T-cell (primary cell): ENCODE measurements at regions not wholly inside any gene's neighbourhood (a gene's known extent, or its start where the extent isn't known, plus 50 kb on each side); places are given as distances from the start of the nearest gene placed in this dataset.
A peak's percentile ranks its signal among the peaks of the same experiment; 100 is the strongest.
"Not testable (repeated sequence)": the region's sequence is repeated elsewhere in the genome, so short reads cannot be mapped to it uniquely, and the experiment has no call there.

Experiments used
- ATAC-seq, 4 experiments: fragments of 200-7000 bp in 3 of 4; fragments of 150-1000 bp in 1 of 4; cut with Tn5 transposase; replicated peaks in 1 of 4; 1 replicate in 3 of 4; 2 replicates in 1 of 4; pipeline ENCODE4 v1.10.0; 2021; ENCODE audit warnings: moderate library complexity in 3 of 4, mild to moderate bottlenecking in 2 of 4, moderate number of reproducible peaks in 1 of 4
- CTCF ChIA-PET, 2 donors: fragments of 300-600 bp; sonication (Branson Sonifier 250); formaldehyde crosslinking; loops; one replicate each; lab custom pipeline; 2022; ENCODE audit warnings: antibody characterized with exemption in 2 of 2; lab: Charles Lee
- POLR2A ChIA-PET, 2 donors: fragments of 300-600 bp; sonication (Branson Sonifier 250); formaldehyde crosslinking; loops; one replicate each; lab custom pipeline; 2022; ENCODE audit warnings: antibody characterized with exemption in 2 of 2; lab: Charles Lee
- DNase-seq, 35 experiments: peaks; one replicate each; pipeline versions ENCODE4 v3.0.0 to v3.0.0-alpha.2; 2013 to 2023
- H3K27ac ChIP-seq: one replicate; pipeline ENCODE4 v1.5.1; 2013; ENCODE audit warnings: low read length
- H3K27me3 ChIP-seq, 2 experiments: replicated peaks in 1 of 2; 1 replicate in 1 of 2; 2 replicates in 1 of 2; pipeline versions ENCODE4 v1.6.1 to v1.7.0; 2013; ENCODE audit warnings: low read length in 1 of 2, mixed read lengths in 1 of 2; ENCODE audit not compliant: control insufficient read depth in 2 of 2, insufficient read depth in 2 of 2; ENCODE audit errors: extremely low read depth in 1 of 2
- H3K36me3 ChIP-seq, 2 donors: 1 replicate in 1 of 2; 2 replicates in 1 of 2; pipeline versions ENCODE4 v1.6.1 to v1.7.0; 2013; ENCODE audit warnings: low read length in 1 of 2; ENCODE audit not compliant: control insufficient read depth in 2 of 2, insufficient read depth in 1 of 2; ENCODE audit errors: extremely low read depth in 1 of 2
- H3K4me1 ChIP-seq, 2 experiments: 1 replicate in 1 of 2; 2 replicates in 1 of 2; pipeline versions ENCODE4 v1.6.1 to v1.7.0; 2013; ENCODE audit warnings: low read length in 2 of 2, mixed read lengths in 1 of 2; ENCODE audit not compliant: insufficient read depth in 2 of 2, control insufficient read depth in 1 of 2; ENCODE audit errors: extremely low read depth in 1 of 2
- H3K4me3 ChIP-seq, 2 donors: 1 replicate in 1 of 2; 2 replicates in 1 of 2; pipeline versions ENCODE4 v1.5.1 to v1.7.0; 2013; ENCODE audit warnings: mild to moderate bottlenecking in 2 of 2, low read length in 1 of 2, moderate library complexity in 1 of 2; ENCODE audit not compliant: control insufficient read depth in 1 of 2; ENCODE audit errors: extremely low read depth in 1 of 2
- H3K9me3 ChIP-seq: 2 replicates; pipeline ENCODE4 v1.7.0; 2013
- H3K27ac Mint-ChIP-seq, 2 donors: one replicate each; pipeline ENCODE4 v1.8.0; 2020 to 2021; ENCODE audit warnings: mild to moderate bottlenecking in 2 of 2, mixed read lengths in 2 of 2
- H3K27me3 Mint-ChIP-seq, 2 donors: one replicate each; pipeline ENCODE4 v1.8.0; 2021 to 2022; ENCODE audit warnings: mixed read lengths in 2 of 2
- H3K36me3 Mint-ChIP-seq: one replicate; pipeline ENCODE4 v1.8.0; 2021; ENCODE audit warnings: mixed read lengths
- H3K4me1 Mint-ChIP-seq, 3 donors: one replicate each; pipeline ENCODE4 v1.8.0; 2020 to 2022; ENCODE audit warnings: mixed read lengths in 3 of 3, mild to moderate bottlenecking in 1 of 3
- H3K4me3 Mint-ChIP-seq, 3 donors: one replicate each; pipeline ENCODE4 v1.8.0; 2020 to 2022; ENCODE audit warnings: mild to moderate bottlenecking in 3 of 3, mixed read lengths in 3 of 3, moderate library complexity in 3 of 3
- H3K9me3 Mint-ChIP-seq, 3 donors: one replicate each; pipeline ENCODE4 v1.8.0; 2020 to 2022; ENCODE audit warnings: mixed read lengths in 3 of 3
- WGBS: methylation state at CpG from one replicate; pipeline ENCODE4 v1.1.5; 2013; ENCODE audit warnings: missing lambda C conversion rate; ENCODE audit not compliant: insufficient coverage; 5-methylcytosine and 5-hydroxymethylcytosine counted together

GRCh38 chr18:70808481-70809056 is 519.7 kb downstream of the SOCS6 start:
- peaks cover 0 to 16% (median 10%) of the 10 kb centered on the region in 3 donors for H3K9me3 Mint-ChIP-seq
- DNase-seq, result no peak
- CTCF ChIA-PET, result interaction anchor here in 1 of 2 donors (0.5 kb wide), 1 partner anchor 94 kb away, joined by 4 read pairs; no protein-coding TSS in a partner anchor

GRCh38 chr18:70781860-70782453 is 493.1 kb downstream of the SOCS6 start:
- ATAC-seq (peak; percentile 91 to 98 (median 96)), DNase-seq (peak; percentile 21 to 76 (median 58))
- H3K36me3 ChIP-seq, result no peaks in the 10 kb centered on the region
- H3K27ac ChIP-seq, result no peak overlapping the region
- WGBS, result 0% methylated on average over 1 of the region's 8 CpGs
- ChIA-PET POLR2A (interaction anchor here (0.5 to 0.8 kb wide), 3 partner anchors 817 to 1191 kb away, joined by 3 to 6 read pairs (median 3); no protein-coding TSS in a partner anchor), CTCF (interaction anchor here (0.8 to 2.0 kb wide), 6 partner anchors 19 to 292 kb away, joined by 3 to 9 read pairs (median 4); no protein-coding TSS in a partner anchor)
- H3K27me3 Mint-ChIP-seq, result no peaks in the 10 kb centered on the region
- H3K4me3 Mint-ChIP-seq, result no peak overlapping the region
- peaks cover 4% of the 10 kb centered on the region for H3K36me3 Mint-ChIP-seq
- H3K9me3 Mint-ChIP-seq, result peaks cover 4 to 9% (median 8%) of the 10 kb centered on the region in 3 donors
- H3K27ac Mint-ChIP-seq, result peak overlapping the region in 1 of 2 donors; percentile 1
- H3K4me3 ChIP-seq, result no peak overlapping the region
- peaks cover 11 to 18% (median 15%) of the 10 kb centered on the region in 3 donors for H3K4me1 Mint-ChIP-seq
- H3K4me1 ChIP-seq, result no peaks in the 10 kb centered on the region
- H3K27me3 ChIP-seq, result no peaks in the 10 kb centered on the region
- no peaks in the 10 kb centered on the region for H3K9me3 ChIP-seq

More at GRCh38 chr18:70808481-70809056, 519.7 kb downstream of the SOCS6 start:
- no peak overlapping the region for H3K4me3 ChIP-seq
- POLR2A ChIA-PET, result interaction anchor here in 1 of 2 donors (0.5 kb wide), 1 partner anchor 157 kb away, joined by 3 read pairs; no protein-coding TSS in a partner anchor
- Mint-ChIP-seq H3K4me1 (no peaks in the 10 kb centered on the region), H3K4me3 (no peak overlapping the region), H3K36me3 (no peaks in the 10 kb centered on the region), H3K27me3 (no peaks in the 10 kb centered on the region), H3K27ac (no peak overlapping the region)
- H3K36me3 ChIP-seq, result no peaks in the 10 kb centered on the region
- H3K27me3 ChIP-seq, result no peaks in the 10 kb centered on the region
- no peak for ATAC-seq
- no peaks in the 10 kb centered on the region for H3K9me3 ChIP-seq
- no peaks in the 10 kb centered on the region for H3K4me1 ChIP-seq
- H3K27ac ChIP-seq, result no peak overlapping the region
- WGBS, result 67% methylated on average over 3 of the region's 8 CpGs

GRCh38 chr18:70766254-70766653 is 477.4 kb downstream of the SOCS6 start:
- DNase-seq, H3K9me3 Mint-ChIP-seq, H3K4me1 ChIP-seq, ATAC-seq, H3K27ac Mint-ChIP-seq, H3K27me3 Mint-ChIP-seq, H3K27ac ChIP-seq, H3K4me3 Mint-ChIP-seq, H3K27me3 ChIP-seq, H3K9me3 ChIP-seq, H3K4me3 ChIP-seq, CTCF ChIA-PET, H3K36me3 ChIP-seq, H3K36me3 Mint-ChIP-seq: not testable (repeated sequence)
- WGBS, result 90% methylated on average over 2 of the region's 3 CpGs
- POLR2A ChIA-PET, result interaction anchor here in 1 of 2 donors (0.6 kb wide), 2 partner anchors 59 to 75 kb away, joined by 3 read pairs; no protein-coding TSS in a partner anchor
- H3K4me1 Mint-ChIP-seq, result peaks cover 4 to 12% (median 7%) of the 10 kb centered on the region in 3 donors

- peaks cover 5% of the 10 kb centered on the region for H3K36me3 Mint-ChIP-seq
- H3K27me3 Mint-ChIP-seq, result no peaks in the 10 kb centered on the region
- no peak overlapping the region for H3K4me3 Mint-ChIP-seq
- H3K9me3 Mint-ChIP-seq, result peaks cover 0 to 3% (median 0%) of the 10 kb centered on the region in 3 donors
- Histone ChIP-seq H3K4me3 (no peak overlapping the region), H3K9me3 (no peaks in the 10 kb centered on the region), H3K27me3 (no peaks in the 10 kb centered on the region), H3K36me3 (no peaks in the 10 kb centered on the region), H3K27ac (no peak overlapping the region), H3K4me1 (no peaks in the 10 kb centered on the region)
- DNase-seq (no peak), ATAC-seq (no peak)
- ChIA-PET POLR2A (no interaction called here), CTCF (no interaction called here)
- H3K27ac Mint-ChIP-seq, result no peak overlapping the region
- 80% methylated on average over 1 of the region's 4 CpGs for WGBS
- H3K4me1 Mint-ChIP-seq, result peaks cover 4 to 12% (median 7%) of the 10 kb centered on the region in 3 donors
Observed at GRCh38 chr18:70762812-70763211, 474.0 kb downstream of the SOCS6 start.

- Mint-ChIP-seq H3K36me3 (peaks cover 5% of the 10 kb centered on the region), H3K27ac (no peak overlapping the region)
- no peak overlapping the region for H3K27ac ChIP-seq
Observed at GRCh38 chr18:70758780-70759179, 469.9 kb downstream of the SOCS6 start.

GRCh38 chr18:70754486-70754885 is 465.6 kb downstream of the SOCS6 start:
- H3K9me3 Mint-ChIP-seq, result peaks cover 7 to 14% (median 8%) of the 10 kb centered on the region in 3 donors
- ATAC-seq (no peak), DNase-seq (no peak)
- no peaks in the 10 kb centered on the region for H3K27me3 Mint-ChIP-seq
- no peaks in the 10 kb centered on the region for H3K36me3 ChIP-seq
- H3K4me3 ChIP-seq, result no peak overlapping the region
- 100% methylated on average over 1 of the region's 1 CpG for WGBS
- H3K9me3 ChIP-seq, result no peaks in the 10 kb centered on the region
- H3K27me3 ChIP-seq, result no peaks in the 10 kb centered on the region
- POLR2A ChIA-PET, result no interaction called here
- H3K27ac ChIP-seq, result no peak overlapping the region
- no peak overlapping the region for H3K27ac Mint-ChIP-seq
- no peaks in the 10 kb centered on the region for H3K4me1 ChIP-seq
- no peaks in the 10 kb centered on the region for H3K4me1 Mint-ChIP-seq
- H3K36me3 Mint-ChIP-seq, result peaks cover 5% of the 10 kb centered on the region
- H3K4me3 Mint-ChIP-seq, result no peak overlapping the region
- CTCF ChIA-PET, result interaction anchor here in 1 of 2 donors (0.6 kb wide), 1 partner anchor 11 kb away, joined by 3 read pairs; no protein-coding TSS in a partner anchor

More at GRCh38 chr18:70758780-70759179, 469.9 kb downstream of the SOCS6 start:
- CTCF ChIA-PET, result no interaction called here
- no peaks in the 10 kb centered on the region for H3K36me3 ChIP-seq
- POLR2A ChIA-PET, result interaction anchor here in 1 of 2 donors (0.7 kb wide), 1 partner anchor 46 kb away, joined by 3 read pairs; no protein-coding TSS in a partner anchor
- Mint-ChIP-seq H3K4me3 (no peak overlapping the region), H3K9me3 (peaks cover 0 to 8% (median 3%) of the 10 kb centered on the region in 3 donors), H3K27me3 (no peaks in the 10 kb centered on the region), H3K4me1 (peaks cover 0 to 3% (median under 1%) of the 10 kb centered on the region in 3 donors)
- DNase-seq (no peak), ATAC-seq (no peak)
- 97% methylated on average over 6 of the region's 6 CpGs for WGBS
- no peak overlapping the region for H3K4me3 ChIP-seq
- H3K27me3 ChIP-seq, result no peaks in the 10 kb centered on the region
- H3K9me3 ChIP-seq, result no peaks in the 10 kb centered on the region
- no peaks in the 10 kb centered on the region for H3K4me1 ChIP-seq
